ENCODE measurements at regions not wholly inside any gene's neighbourhood (a gene's known extent, or its start where the extent isn't known, plus 50 kb on each side); places are given as distances from the start of the nearest gene placed in this dataset.

DNA sequence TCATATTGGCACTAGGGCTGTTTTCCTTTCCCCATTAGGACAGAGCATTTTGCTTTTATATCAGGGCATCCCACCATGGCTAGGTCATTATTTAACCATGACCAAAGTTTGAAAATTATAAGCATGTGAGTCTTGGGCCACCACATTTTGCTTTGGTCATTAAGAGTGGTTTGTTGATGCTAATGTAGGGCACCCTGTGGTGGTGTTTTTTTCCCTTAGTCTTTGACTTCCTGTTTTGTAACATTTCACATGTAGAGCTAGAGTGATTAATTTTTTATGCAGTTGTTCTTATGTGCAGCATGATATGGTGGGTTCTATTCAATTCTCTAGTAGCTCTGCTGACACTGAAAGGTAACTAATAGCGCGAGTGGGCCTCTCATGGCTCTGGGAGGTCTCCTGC is 249.6 kb upstream of the ROBO1 start:
- TF ChIP-seq, protein P1, sequence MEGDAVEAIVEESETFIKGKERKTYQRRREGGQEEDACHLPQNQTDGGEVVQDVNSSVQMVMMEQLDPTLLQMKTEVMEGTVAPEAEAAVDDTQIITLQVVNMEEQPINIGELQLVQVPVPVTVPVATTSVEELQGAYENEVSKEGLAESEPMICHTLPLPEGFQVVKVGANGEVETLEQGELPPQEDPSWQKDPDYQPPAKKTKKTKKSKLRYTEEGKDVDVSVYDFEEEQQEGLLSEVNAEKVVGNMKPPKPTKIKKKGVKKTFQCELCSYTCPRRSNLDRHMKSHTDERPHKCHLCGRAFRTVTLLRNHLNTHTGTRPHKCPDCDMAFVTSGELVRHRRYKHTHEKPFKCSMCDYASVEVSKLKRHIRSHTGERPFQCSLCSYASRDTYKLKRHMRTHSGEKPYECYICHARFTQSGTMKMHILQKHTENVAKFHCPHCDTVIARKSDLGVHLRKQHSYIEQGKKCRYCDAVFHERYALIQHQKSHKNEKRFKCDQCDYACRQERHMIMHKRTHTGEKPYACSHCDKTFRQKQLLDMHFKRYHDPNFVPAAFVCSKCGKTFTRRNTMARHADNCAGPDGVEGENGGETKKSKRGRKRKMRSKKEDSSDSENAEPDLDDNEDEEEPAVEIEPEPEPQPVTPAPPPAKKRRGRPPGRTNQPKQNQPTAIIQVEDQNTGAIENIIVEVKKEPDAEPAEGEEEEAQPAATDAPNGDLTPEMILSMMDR (IDR thresholded peaks at IDR 0.05): no peak
- TF ChIP-seq POLR2A (IDR thresholded peaks at IDR 0.05): no peak

Data from esophagus squamous epithelium (tissue), 4 donors.